GM12873 (cell line): ENCODE measurements at regions not wholly inside any gene's neighbourhood (a gene's known extent, or its start where the extent isn't known, plus 50 kb on each side); places are given as distances from the start of the nearest gene placed in this dataset.

ENCODE experiments used
- CTCF ChIP-seq: IDR thresholded peaks from 2 replicates; pipeline ENCODE4 v1.5.1; 2012; ENCODE audit warnings: low read depth, mild to moderate bottlenecking, moderate library complexity, low read length, control low read depth; ENCODE audit not compliant: insufficient read depth; ENCODE audit errors: missing control alignments

- TF ChIP-seq CTCF = no peak
Observed at GRCh38 chr10:37733822-37734221, 123.6 kb downstream of the ZNF248 start.

- no peak for TF ChIP-seq CTCF
Observed at GRCh38 chr10:37732685-37733084, 124.7 kb downstream of the ZNF248 start.

- no peak for TF ChIP-seq CTCF
Observed at GRCh38 chr10:37728830-37729229, 128.6 kb downstream of the ZNF248 start.

DNA sequence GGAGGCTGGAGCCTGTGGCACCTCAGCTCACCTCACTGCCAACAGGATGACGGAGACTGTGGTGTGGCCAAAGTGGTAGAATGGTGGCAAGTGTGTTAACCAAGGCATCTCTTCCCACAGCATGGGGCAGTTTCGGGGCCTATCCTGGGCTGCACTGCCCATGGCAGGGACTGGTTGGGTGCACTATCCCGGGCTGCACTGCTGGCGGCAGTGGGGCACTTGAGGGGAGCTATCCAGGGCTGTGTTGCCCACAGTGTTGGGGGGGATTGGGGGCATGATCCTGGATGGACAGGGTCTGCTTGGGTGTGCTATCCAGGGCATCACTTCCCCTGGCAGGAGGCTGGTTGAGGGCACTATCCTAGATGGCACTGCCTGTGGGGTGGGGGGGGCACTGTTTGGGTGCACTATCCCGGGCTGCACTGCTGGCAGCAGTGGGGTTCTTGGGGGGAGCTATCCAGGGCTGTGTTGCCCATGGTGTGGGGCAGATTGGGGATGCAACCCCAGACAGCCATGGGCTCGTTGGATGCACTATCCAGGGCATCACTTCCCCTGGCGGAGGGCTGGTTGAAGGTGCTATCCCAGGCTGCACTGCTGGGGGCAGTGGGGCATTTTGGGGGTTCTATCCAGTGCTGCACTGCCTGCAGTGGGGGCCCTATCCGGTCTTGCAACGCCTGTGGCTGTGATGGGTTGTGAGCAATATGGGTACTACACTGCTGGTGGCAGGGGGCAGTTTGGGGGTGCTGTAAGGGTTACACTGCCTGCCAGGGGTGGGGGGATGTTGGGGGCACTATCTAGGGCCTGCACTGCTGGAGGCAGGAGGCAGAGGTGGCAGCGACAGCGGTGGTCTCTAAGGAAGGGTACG, 129.7 kb downstream of the ZNF248 start:
- TF ChIP-seq CTCF = no peak

DNA sequence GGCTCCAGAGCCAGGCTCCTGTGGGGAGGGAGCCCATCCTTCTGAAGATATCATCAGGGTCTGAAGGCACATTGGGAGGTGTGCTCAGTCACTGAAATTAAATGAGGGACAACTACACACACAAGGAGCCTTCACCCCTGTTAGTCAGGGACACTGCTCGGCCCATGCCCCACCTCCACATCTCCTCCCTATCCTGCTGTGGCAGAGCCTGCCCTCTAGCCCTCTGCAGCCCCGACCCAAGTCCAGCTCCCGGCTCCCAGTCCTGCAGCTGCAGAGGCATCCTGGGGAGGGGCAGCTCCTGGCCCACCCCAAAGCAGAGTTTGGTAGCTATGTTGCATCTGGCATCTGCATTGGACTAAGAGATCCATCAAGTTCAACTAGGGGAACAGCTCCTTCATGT, 136.3 kb downstream of the ZNF248 start:
- no peak for TF ChIP-seq CTCF

GRCh38 chr10:37713642-37714041, 143.8 kb downstream of the ZNF248 start:
- TF ChIP-seq CTCF = no peak

DNA sequence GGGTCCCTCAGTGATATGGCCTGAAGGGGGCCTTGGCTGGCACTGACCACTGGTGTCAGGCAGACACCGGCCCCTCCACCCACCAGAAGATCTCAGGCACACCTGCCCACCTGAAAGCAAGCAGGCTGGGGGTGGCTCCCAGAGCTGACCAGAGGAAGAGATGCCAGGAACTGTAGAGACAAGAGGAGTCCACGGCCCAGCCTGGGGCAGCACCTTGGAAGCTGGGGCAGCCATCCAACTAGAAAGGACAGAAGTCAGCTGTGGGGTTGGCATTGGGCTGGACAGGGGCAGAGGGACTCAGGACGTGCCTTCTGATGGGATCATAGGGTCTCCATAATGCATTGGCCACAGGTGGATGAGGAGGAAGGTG, 144.3 kb downstream of the ZNF248 start:
- TF ChIP-seq CTCF = no peak
